Daoy (cell line): ENCODE measurements at regions not wholly inside any gene's neighbourhood (a gene's known extent, or its start where the extent isn't known, plus 50 kb on each side); places are given as distances from the start of the nearest gene placed in this dataset.
"Not testable (repeated sequence)": the region's sequence is repeated elsewhere in the genome, so short reads cannot be mapped to it uniquely, and the experiment has no call there.

Source experiments
- DNase-seq: peaks from one replicate; pipeline ENCODE4 v3.0.0-alpha.2; 2015; ENCODE audit warnings: low read depth

DNA sequence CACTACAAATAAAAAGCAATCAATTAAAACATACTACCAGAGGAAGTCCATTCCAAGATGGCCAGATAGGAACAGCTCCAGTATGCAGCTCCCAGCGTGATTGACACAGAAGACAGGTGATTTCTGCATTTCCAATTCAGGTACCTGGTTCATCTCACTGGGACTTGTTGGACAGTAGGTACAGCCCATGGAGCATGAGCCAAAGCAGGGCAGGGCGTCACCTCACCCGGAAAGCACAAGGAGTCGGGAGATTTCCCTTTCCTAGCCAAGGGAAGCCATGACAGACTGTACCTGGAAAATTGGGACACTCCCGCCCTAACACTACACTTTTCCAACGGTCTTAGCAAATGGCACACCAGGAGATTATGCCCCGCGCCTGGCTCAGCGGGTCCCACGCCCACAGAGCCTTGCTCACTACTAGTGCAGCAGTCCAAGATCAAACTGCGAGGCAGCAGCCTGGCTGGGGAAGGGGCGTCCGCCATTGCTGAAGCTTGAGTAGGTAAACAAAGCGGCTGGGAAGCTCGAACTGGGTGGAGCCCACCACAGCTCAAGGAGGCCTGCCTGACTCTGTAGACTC, 106.0 kb downstream of the BUD13 start:
- not testable (repeated sequence) for DNase-seq

DNA sequence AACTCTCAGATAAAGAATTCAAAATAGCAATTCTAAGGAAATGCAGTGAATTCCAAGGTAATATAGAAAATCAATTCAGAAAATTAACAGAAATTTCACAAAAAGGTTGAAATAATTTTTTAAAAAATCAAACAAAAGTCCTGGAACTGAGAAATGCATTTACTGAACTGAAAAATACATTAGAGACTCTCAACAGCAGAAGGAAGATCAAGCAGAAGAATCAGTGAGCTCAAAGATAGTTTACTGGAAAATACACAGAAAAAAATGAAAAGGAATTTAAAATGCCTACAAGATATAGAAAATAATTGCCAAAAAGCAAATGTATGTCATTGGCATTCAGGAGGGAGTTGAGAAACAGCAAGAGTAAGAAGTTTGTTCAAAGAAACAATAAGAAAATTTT, 107.3 kb downstream of the BUD13 start:
- DNase-seq: no peak

DNA sequence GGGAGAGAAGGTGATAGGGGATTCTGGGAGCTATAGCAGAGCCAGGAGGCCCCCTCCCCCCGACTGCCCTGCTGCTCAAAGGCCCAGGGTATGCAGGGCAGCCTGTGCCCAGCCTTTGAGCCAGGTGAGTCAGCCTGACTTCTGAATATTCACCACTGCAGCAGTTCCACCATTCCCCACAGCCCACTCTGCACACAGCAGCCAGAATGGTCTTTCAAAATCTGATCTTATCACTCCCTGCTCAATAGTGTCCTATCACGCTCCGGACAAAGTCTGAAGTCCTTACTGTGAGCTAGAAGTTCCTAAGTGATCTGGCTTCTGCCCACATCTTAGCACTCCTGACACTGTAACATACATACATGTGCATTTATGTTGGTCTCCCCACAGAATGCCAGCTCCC, 111.7 kb downstream of the BUD13 start:
- DNase-seq: no peak

DNA sequence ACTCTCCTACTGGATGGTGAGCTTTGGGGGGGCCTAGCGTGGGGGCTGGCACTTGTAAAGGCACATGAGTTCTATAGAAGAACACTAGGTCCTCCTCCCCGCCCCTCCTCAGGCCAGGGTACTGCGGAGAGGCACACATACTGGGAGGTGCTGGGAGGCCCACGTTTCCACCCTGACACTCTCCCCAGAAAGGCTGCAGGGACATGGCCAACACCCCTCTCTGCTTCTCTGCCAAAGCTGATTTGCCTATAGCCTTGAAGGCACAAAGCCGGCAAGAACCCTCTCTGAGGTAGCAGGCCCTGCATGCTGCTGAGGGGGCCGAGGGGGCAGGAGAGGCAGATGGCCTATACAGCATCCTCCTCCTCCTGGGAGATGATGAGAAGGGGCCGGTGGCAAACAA, 112.8 kb downstream of the BUD13 start:
- no peak for DNase-seq

DNA sequence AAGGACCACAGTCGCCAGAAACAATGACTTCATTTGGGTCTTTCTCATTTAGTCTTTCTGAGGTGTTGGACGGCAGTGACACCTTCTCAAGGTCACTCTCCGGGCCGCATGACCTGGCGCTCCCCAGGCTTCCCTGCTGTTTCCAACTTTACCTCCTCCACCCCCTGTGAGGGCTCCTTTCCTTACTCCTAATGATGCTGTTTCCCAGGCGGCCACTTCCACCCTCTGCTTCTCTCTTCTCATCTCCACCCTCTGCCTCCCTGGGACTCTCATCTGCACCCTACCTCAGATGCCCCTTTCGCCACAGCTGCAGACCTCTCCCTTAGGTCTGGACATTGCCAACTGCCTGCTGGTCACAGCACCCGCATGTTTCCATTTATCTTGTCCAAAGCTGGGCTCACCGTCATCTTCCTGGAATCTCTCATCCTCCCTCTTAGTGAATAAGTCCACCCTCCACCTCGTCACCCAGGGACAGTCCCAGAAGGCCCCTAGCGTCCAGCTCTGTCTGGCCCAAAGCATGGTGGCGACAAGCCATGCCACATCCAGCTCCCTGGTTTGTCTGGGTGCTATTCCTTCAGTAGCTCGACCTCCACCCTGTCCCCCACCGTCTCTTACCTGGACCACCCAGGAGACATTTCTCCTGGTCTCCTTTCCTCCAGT, 113.8 kb downstream of the BUD13 start:
- DNase-seq: no peak

DNA sequence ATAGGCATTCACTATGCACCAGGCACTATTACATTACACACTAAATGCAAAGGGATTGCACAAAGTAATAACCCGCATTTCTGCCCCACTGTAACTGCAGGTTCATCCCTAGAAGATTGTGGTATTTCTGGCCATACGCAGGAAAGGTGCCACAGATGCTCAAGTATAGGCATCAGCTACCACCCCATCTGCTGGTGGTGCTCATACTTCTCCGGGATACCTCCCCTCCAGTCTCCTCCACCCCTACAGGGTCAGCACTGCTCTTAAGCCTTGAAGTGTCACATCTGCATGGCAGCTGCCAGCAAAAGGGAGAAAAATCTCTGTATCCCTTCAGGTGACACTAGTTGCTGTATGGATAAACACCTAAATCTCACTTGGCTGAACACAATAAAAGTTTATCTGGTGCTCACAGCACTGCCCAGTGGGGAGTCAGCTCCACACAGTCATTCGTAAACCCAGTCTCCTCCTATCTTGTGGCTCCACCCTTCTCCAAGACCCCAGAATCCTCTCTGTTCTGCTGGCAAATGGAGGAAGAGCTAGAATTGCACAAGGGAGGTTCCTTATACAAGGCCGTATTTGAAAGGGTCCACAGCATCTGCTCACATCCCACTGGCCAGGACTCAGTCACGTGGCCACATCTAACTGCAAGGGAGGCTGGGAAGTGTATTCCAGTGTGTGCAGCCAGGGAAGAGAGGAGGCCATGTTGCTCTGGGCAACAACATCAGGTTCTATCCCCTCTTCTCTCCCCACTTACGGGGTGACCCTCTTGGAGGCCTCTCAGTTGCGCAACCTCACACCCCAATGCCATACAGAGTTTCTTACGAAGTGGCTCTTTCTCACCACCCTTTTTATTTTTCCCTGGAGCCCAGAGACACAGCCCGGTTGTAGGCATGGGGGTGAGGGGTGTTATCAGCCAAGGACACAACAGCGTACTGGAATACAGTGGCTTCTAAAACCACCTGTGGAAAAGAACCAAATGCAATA, 114.7 kb downstream of the BUD13 start:
- DNase-seq: no peak

DNA sequence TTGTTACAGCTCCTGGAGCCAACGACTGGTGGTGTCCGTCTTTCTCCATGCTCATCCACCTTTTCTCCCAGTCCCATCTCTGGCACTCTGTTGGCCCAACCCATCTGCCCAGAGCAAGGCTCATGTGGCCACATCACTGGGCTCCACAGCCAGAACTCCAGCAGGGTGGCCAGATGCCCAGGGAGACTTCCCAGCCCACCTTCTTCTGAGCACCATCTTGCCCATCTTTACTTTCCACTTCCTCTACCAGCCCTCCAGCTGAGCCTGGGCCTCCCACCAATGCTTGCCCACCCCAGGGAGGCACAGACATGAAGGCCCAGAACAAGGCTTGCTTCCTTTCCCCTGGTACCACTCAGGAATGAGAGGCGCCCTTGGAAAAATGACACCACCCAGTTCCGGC, 116.8 kb downstream of the BUD13 start:
- no peak for DNase-seq

DNA sequence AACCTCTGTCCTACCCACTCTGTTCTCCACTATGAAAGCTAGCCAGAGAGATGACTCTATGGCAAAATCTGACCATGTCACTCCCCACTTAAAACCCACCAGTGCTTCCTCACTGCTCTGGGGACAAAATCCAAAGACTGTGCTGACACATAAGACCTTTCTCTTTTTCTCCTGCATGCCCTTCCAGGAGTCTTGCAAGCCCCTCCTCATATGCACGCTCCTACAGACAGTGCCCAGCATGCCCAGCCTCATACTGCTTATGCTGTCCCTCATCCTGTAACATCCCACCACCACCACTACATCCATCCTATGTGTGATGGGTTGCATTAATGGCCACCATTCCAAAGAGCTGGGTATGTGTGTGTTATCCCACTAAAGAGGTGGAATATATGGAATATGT, 118.3 kb downstream of the BUD13 start:
- DNase-seq: no peak

DNA sequence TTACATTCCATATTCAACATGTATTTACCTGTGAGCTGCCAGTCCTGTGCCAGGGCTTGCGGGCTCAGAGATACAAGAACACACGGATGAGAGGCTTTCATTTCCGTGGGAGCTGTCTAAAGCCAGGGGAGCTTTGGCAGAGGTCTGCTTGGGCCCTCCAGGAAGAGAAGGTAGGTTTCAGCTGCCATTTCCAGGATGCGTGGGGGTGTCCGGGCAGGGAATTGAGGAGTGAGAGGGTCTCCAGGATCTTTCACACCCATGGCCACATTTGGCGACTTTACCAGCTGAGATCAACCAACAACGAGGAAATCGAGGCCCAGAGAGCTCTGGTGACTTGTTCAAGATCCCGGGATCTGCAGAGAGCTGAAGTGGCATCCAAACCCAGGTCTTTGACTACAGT, 119.6 kb downstream of the BUD13 start:
- no peak for DNase-seq

DNA sequence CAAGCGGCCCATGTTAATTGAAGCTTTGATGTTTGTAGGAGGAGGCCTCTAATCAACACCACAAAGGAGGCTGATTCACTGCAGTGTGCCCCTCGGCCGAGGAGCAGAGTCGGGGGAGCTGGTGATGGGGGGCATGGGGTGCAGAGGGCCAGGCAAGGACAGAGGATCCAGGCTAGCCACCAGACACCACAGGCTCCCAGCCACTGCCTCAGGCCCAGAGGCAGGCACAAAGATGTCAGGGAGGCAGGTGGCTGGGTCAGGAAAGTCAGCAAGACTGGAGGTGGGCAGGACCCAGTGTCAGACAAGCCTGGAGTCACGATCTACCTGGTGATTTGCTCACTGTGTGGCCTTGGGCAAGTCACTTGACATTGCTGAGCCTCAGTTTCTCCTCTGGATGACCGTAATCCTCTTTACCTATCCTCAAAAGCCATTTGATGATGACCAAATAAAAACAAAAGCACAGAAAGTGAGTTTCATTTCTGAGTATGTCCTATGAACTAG, 121.0 kb downstream of the BUD13 start:
- DNase-seq: no peak

DNA sequence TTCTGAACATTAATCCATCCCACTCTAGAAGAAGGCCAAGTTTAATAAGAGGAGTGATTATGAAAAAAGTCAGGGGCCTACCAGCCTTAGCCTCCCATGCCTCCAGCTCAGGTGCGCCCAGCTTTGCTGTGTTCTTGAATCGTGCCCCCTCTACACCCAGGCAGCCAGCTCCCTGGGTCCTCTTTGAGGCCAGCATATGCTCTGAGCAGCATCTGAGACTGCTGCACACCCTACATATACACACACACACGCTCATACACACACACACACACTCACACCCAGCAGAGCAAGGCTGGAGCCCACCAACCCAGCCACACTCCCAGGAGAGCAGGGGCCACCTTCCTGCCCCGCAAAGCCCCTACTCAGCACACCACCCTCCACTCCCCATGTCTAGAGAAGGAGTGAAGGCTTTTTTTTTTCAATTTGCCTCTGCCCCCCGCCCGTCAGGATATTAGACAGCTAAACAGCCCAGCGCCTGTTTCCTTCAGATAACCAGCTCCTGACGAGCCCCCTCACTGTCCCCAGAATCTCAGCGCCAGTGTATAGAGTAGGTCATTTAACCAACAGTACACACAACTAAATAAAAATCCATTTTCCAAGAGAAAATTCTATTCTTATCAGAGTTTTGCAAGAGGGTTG, 121.6 kb downstream of the BUD13 start:
- no peak for DNase-seq

DNA sequence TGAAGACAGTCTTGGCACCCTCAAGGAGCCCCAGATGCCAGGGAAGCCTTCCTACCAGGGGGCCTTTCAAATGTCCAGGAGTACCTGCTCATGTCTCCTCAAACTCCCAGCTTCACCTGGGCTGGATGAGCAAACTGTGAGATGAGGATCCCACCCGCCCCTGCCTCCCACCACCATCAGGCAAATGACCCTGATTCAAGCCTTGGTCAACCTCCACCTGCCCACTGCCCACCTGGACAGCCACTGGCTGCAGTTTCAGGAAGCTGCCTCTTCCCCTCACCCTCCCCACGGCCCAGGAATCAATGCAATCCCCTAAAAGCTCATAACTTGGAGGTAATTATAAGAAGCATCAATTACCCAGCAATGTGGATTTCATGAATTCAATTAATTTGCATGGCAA, 122.7 kb downstream of the BUD13 start:
- no peak for DNase-seq

DNA sequence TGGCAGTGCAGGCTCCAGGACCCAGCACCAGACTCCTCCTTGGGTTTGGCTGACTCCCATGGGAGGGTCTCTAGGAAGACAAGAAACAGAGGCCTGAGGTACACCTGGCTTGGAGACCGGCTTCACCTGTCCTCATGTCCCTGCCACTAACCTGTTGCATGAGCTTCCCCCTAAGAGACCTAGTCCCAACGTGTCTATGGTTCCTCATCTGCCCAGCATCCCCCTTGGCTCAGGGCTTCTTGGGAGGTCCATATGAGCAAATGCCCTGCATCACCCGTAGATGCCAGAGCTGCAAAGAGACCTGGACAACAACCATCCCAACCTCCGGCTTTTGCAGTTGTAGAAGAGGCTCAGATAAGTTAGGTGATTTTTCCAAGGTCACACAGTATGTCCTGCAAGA, 123.5 kb downstream of the BUD13 start:
- DNase-seq: no peak

DNA sequence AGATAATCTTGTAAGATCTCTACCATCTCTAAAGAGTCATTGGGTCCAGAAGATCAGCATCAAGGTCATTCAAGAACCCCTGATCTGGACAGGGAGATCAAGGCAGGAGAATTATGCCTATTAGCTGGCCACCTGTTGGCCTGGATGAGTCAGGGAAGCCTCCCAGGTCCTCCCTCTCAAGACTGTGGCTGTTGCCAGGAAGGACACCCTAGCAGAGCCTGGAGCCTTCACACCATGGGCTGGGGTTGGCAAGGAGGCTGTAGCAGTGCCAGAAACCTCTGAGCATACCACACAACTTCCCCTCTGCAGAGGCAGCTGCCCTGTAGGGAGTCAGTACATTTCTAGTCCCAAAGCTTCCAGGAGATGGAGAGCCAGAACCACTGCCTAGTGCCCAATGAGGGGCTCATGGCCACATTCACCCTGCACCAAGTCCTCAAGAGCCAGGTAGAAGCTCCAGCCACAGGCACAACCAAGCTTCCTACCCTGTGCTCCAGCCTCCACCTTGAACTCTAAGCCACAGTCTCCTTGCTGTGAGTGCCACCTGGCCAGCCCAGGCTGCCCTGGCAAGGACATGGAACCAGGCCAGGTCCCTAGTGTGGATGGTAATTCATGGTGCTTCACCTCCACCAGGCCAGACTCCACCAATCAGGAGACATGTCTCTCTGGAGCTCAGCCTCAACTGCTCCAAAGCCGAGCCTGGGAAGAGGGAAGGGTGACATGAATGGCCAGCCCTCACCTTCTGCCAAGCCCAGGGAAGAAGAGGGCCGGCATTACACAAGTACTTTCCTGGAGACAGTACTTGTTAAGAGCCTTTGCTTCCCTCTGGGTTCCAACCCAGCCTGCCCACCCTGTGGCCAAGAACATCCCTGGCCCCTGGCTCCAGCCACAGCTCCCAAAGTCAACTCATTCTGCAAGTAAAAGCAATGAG, 124.3 kb downstream of the BUD13 start:
- DNase-seq: no peak

DNA sequence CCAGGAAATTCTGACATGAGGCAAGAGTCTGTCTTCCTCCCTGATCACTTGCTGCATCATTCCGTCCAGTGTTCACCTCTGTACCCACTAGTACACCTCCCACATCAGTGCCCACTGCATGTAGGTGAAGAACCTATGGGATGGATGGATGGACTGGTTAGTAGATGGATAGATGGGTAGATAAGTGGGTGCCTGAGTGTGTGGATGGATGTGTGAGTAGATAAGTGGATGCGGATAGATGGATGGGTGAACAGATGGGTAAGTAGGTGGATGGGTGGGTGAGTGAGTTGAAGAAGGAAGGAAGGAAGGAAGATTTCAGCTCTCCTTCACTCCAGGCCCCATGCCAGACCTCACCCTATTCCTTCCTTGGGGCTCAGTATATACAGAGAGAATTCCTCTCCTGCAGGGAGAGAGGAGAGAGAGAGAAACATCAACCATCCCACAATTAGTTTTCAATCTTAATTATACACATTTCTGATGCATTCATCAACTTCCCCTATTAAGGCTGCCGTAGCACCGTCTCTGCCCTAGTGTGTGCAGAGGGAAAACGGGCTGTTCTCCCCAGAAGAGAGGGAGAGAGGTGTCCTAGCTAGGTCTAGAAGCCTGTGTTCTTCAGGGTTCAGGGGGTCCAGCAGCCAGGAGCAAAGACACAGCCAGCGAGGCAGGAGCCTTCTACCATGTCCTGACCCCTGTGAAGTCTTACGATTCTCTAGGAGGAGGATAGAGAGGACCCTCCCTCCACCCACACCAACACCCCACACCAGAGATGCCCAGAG, 125.3 kb downstream of the BUD13 start:
- no peak for DNase-seq

DNA sequence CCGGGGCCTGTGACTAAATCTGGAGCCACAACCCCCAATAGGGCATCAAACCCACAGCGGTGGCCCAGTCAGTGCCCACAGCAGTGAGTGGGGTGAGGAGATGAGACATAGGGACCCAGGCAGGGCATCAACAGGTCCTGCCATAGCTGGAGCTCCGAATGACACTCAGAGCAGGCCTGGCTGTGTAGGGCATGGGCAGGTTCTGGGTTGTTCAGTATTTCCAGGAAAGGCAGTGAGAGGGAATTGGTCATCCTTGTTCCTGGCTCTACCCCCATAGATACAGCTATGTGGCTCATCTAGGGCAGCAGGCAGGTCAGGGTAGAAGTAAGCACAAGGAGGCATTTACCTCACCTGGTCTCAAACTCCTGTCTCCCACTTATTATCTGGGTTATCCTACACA, 126.6 kb downstream of the BUD13 start:
- no peak for DNase-seq

DNA sequence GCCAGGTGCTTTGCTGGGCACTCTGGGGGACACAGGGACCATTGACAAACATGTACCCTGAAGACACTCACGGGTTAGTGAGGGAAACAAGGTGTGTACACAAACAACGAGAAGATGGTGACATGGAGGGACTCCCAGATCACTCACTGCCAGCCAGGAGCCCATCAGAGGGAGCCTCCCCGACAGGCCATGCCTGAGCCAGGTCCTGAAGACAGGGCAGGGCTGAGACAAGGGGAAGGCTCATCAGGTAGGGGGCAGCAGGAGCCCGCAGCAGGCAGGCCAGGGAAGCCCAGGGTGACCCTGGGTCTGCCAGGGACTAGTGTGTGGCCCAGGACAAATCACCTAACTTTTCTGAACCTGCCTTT, 127.9 kb downstream of the BUD13 start:
- peak; percentile 9 for DNase-seq

DNA sequence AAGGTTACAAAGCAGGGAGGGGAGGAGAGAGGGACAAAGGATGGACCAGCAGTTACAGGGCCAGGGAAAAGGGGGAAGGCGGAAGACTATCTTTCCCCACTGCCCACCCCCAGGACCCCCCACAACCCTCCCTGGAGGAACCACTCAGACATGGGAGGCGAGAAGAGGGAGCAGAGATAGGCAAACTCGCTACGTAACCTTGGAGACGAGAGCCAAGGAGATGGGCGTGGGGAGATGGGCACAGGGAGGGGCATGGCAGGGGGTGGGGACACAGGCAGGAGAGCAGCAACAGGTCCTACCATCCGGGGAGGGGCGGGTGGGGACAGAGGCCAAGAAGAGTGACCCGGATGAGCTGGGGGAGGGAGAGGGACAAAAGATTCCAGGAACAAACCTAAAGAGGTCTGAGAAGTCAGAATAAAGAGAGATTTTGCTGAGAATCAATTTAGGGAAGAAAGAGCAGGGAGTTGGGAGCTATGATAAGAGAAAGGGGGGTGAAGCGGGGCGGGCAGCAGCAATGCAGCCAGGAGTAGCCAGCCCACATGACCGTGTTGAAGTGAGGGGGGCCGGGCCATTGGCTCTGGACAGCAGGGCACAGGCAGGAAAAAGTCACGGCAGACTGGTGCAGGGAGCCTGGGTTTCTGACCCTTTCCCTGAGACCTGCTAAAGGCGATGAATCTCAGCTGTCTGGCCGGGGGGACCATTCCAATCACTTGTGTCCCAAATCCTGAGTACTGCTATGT, 128.4 kb downstream of the BUD13 start:
- DNase-seq: no peak

DNA sequence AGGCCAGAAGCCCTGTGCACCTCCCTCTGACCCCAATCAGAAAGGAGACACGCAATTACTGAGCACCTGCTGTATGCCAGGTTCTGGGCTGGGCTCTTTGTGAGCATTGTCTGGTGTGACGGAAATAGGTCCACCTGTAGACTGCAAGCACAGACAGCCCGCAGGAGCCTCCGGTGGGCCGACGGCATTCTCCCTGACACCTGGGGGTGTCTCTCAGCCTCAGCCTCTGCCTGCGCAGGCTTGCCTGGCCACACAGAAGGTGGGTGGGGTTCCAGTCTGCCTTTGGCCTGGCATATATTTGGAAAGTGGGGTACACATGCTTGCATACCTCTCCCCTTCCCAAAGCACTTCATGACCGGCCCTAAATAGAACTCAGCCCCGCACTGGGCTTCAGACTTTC, 129.3 kb downstream of the BUD13 start:
- DNase-seq: no peak

DNA sequence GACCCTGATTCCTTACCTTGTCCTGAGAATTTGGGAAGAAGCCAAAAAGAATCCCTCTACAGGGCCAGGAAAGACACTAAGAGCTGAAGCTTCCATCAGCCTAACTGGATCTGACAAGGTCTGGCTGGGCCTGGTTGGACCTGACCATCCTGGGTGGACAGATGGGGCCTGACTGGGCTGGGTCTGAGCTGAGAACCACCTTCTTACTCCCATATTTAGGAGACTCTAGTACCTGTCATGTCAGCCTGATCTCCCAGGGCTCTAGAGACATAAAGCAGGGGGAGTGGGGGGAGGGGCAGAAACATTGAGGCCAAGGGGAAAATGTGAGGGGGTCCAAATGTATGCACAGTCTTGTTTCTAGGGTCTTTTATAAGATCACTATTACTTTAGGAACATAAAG, 129.9 kb downstream of the BUD13 start:
- DNase-seq: no peak
